Testis (tissue), 2 donors: ENCODE measurements at regions not wholly inside any gene's neighbourhood (a gene's known extent, or its start where the extent isn't known, plus 50 kb on each side); places are given as distances from the start of the nearest gene placed in this dataset.

ENCODE experiments used
- DNase-seq: peaks from one replicate; pipeline ENCODE4 v3.0.0-alpha.2; 2019
- H3K27ac ChIP-seq, 2 donors: fragments of 200-600 bp; sonication (generic); one replicate each; pipeline ENCODE4 v1.5.1; 2019
- H3K27me3 ChIP-seq: fragments of 200-600 bp; sonication (generic); one replicate; pipeline ENCODE4 v1.5.1; 2019
- H3K36me3 ChIP-seq: fragments of 200-600 bp; sonication (generic); one replicate; pipeline ENCODE4 v1.5.1; 2017; ENCODE audit warnings: low read depth; ENCODE audit errors: missing control alignments
- H3K4me1 ChIP-seq: fragments of 200-600 bp; sonication (generic); one replicate; pipeline ENCODE4 v1.5.1; 2019
- H3K4me3 ChIP-seq, 2 donors: fragments of 200-600 bp; sonication (generic); one replicate each; pipeline ENCODE4 v1.5.1; 2017 to 2019
- H3K9me3 ChIP-seq: fragments of 200-600 bp; sonication (generic); one replicate; pipeline ENCODE4 v1.5.1; 2017
- CTCF ChIP-seq, 3 experiments: fragments of 450-650 bp in 2 of 3; fragments of 200-600 bp in 1 of 3; sonication (generic) in 1 of 3; IDR thresholded peaks; one replicate each; pipeline ENCODE4 v1.5.1; 2016 to 2019; ENCODE audit warnings: antibody characterized with exemption in 3 of 3, mild to moderate bottlenecking in 2 of 3, moderate library complexity in 1 of 3
- POLR2A ChIP-seq: fragments of 450-650 bp; IDR thresholded peaks from one replicate; pipeline ENCODE4 v1.6.1; 2017; ENCODE audit warnings: antibody characterized with exemption, mild to moderate bottlenecking, moderate library complexity
- WGBS, 2 donors: methylation state at CpG; one replicate each; pipeline ENCODE4 v1.1.5; 2018; 5-methylcytosine and 5-hydroxymethylcytosine counted together
- intact Hi-C: fragments of 100-400 bp; cut with DNase I; formaldehyde crosslinking; loops from one replicate; pipeline ENCODE4 v1.15.1; 2023; ENCODE audit warnings: low total_unique reads

- Histone ChIP-seq H3K4me1 (no peaks in the 10 kb centered on the region), H3K9me3 (no peaks in the 10 kb centered on the region), H3K36me3 (no peaks in the 10 kb centered on the region), H3K27ac (no peak overlapping the region), H3K27me3 (no peaks in the 10 kb centered on the region), H3K4me3 (no peak overlapping the region)
- TF ChIP-seq POLR2A (no peak), CTCF (IDR thresholded peaks at IDR 0.05) (no peak)
- WGBS, 2 donors, result 96 to 98% methylated on average over 2 of the region's 2 CpGs
- DNase-seq, result no peak
- intact Hi-C loops, result no loop called here
Measured at GRCh38 chr4:187467224-187467623, 528.3 kb upstream of the ZFP42 start.

- DNase-seq, result no peak
- no peak for TF ChIP-seq POLR2A
- no peak for TF ChIP-seq CTCF (IDR thresholded peaks at IDR 0.05)
- Histone ChIP-seq H3K27me3 (no peaks in the 10 kb centered on the region), H3K9me3 (no peaks in the 10 kb centered on the region), H3K36me3 (no peaks in the 10 kb centered on the region), H3K27ac (no peak overlapping the region), H3K4me3 (no peak overlapping the region), H3K4me1 (no peaks in the 10 kb centered on the region)
- intact Hi-C loops, result no loop called here
- 78 to 87% methylated on average over 2 of the region's 2 CpGs for WGBS, 2 donors
Measured at GRCh38 chr4:187469627-187470026, 525.9 kb upstream of the ZFP42 start.

GRCh38 chr4:187470061-187470460, 525.5 kb upstream of the ZFP42 start:
- no peak for DNase-seq
- H3K4me1 ChIP-seq, result no peaks in the 10 kb centered on the region
- H3K27ac ChIP-seq, result no peak overlapping the region
- TF ChIP-seq POLR2A, result no peak
- no peak for TF ChIP-seq CTCF (IDR thresholded peaks at IDR 0.05)
- H3K36me3 ChIP-seq, result no peaks in the 10 kb centered on the region
- H3K27me3 ChIP-seq, result no peaks in the 10 kb centered on the region
- no peak overlapping the region for H3K4me3 ChIP-seq
- intact Hi-C loops, result no loop called here
- no peaks in the 10 kb centered on the region for H3K9me3 ChIP-seq
- WGBS, 2 donors, result 97 to 98% methylated on average over 3 of the region's 3 CpGs

- Histone ChIP-seq H3K27me3 (no peaks in the 10 kb centered on the region), H3K27ac (no peak overlapping the region), H3K4me3 (no peak overlapping the region), H3K36me3 (no peaks in the 10 kb centered on the region), H3K4me1 (no peaks in the 10 kb centered on the region), H3K9me3 (no peaks in the 10 kb centered on the region)
- no peak for TF ChIP-seq POLR2A
- TF ChIP-seq CTCF (IDR thresholded peaks at IDR 0.05), result no peak
- 87% methylated on average over 9 of the region's 9 CpGs for WGBS, 2 donors
- intact Hi-C loops, result no loop called here
- no peak for DNase-seq
Measured at GRCh38 chr4:187474238-187474637, 521.3 kb upstream of the ZFP42 start.

GRCh38 chr4:187475901-187476300, 519.7 kb upstream of the ZFP42 start:
- WGBS, 2 donors, result 93 to 95% methylated on average over 2 of the region's 2 CpGs
- Histone ChIP-seq H3K4me3 (no peak overlapping the region), H3K4me1 (no peaks in the 10 kb centered on the region), H3K36me3 (no peaks in the 10 kb centered on the region), H3K27ac (no peak overlapping the region), H3K9me3 (no peaks in the 10 kb centered on the region), H3K27me3 (no peaks in the 10 kb centered on the region)
- no peak for DNase-seq
- intact Hi-C loops, result no loop called here
- TF ChIP-seq POLR2A (no peak), CTCF (IDR thresholded peaks at IDR 0.05) (no peak)
